Cardiac fibroblast (primary cell): ENCODE measurements at regions not wholly inside any gene's neighbourhood (a gene's known extent, or its start where the extent isn't known, plus 50 kb on each side); places are given as distances from the start of the nearest gene placed in this dataset.
"Not testable (repeated sequence)": the region's sequence is repeated elsewhere in the genome, so short reads cannot be mapped to it uniquely, and the experiment has no call there.

Source experiments
- DNase-seq, 2 donors: peaks; one replicate each; pipeline versions ENCODE4 v3.0.0 to v3.0.0-alpha.2; 2010; ENCODE audit warnings: low read depth in 2 of 2
- H3K4me3 ChIP-seq, 2 donors: replicated peaks in 1 of 2; 1 replicate in 1 of 2; 2 replicates in 1 of 2; pipeline ENCODE4 v1.5.1; 2011; ENCODE audit warnings: low read depth in 2 of 2, low read length in 2 of 2, mild to moderate bottlenecking in 2 of 2, moderate library complexity in 1 of 2
- CTCF ChIP-seq: IDR thresholded peaks from one replicate; pipeline ENCODE4 v1.5.1; 2011; ENCODE audit warnings: low read depth, mild to moderate bottlenecking, low read length, inconsistent platforms

- peak in 1 of 2 donors; percentile 10 for DNase-seq
- TF ChIP-seq CTCF, result no peak
- H3K4me3 ChIP-seq, result no peak overlapping the region
Measured at GRCh38 chr5:13346401-13346800, 598.1 kb downstream of the DNAH5 start.

DNA sequence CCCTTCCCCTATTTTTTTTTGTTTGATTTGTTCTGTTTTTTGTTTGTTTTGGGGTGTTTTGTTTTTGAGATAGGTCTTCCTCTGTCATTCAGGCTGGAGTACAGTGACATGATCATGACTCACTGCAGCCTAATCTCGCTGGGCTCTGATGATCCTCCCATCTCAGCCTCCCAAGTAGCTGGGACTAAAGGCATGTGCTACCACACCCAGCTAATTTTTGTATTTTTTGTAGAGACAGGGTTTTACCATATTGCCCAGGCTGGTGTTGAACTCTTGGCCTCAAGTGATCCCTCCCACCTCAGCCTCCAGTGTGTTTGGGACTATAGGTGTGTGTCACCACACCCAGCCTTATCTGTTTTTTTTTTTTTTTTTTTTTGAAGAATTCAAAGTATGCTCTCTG is 605.4 kb downstream of the DNAH5 start:
- no peak for DNase-seq
- H3K4me3 ChIP-seq, result no peak overlapping the region
- no peak for TF ChIP-seq CTCF

DNA sequence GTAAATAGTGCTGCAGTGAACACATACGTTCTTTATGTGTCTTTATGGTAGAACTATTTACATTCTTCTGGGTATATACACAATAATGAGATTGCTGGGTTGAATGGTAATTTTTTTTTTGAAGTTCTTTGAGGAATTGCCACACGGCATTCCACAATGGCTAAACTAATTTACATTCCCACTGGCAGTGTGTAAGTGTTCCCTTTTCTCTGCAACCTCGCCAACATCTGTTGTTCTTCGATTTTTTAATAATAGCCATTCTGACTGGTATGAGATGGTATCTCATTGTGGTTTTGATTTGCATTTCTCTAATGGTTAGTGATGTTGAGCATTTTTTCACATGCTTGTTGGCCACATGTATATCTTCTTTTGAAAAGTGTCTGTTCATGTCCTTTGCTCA is 609.5 kb downstream of the DNAH5 start:
- not testable (repeated sequence) for H3K4me3 ChIP-seq, DNase-seq

GRCh38 chr5:13331585-13331984 is 612.9 kb downstream of the DNAH5 start:
- TF ChIP-seq CTCF, result no peak
- no peak overlapping the region for H3K4me3 ChIP-seq
- DNase-seq, result no peak

- H3K4me3 ChIP-seq, result no peak overlapping the region
- TF ChIP-seq CTCF, result no peak
- DNase-seq, result peak in 1 of 2 donors; percentile 25
Measured at GRCh38 chr5:13328316-13328715, 616.2 kb downstream of the DNAH5 start.

GRCh38 chr5:13325765-13326164 is 618.7 kb downstream of the DNAH5 start:
- TF ChIP-seq CTCF, result no peak
- peak in 1 of 2 donors; percentile 5 for DNase-seq
- H3K4me3 ChIP-seq, result no peak overlapping the region

GRCh38 chr5:13322769-13323168 is 621.7 kb downstream of the DNAH5 start:
- DNase-seq, result no peak
- no peak overlapping the region for H3K4me3 ChIP-seq
- TF ChIP-seq CTCF, result no peak
